ENCODE measurements at regions not wholly inside any gene's neighbourhood (a gene's known extent, or its start where the extent isn't known, plus 50 kb on each side); places are given as distances from the start of the nearest gene placed in this dataset.

DNA sequence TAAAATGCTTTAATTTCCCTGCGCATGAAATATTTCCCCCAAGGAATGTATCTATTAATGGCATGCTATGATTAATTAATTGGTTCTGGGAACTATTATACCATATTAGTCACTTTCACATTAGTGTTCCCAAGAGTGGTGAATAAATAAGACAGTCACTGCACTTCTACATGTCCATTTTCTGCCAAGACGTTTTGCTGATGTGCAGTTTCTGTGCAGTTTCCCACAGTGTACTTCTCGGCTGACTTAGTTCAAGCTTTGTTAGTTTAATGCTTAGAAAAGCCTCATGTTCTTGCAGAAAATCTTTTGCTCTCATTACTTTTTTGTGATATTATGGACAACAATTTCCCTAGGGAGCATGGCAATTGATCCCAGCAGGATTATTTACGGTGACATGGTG, 1014.5 kb downstream of the BRINP3 start:
- no peak overlapping the region for H2AFZ ChIP-seq
- no peaks in the 10 kb centered on the region for H3K79me2 ChIP-seq (ENCODE audit: insufficient read depth)
- DNase-seq = no peak
- in situ Hi-C loops (cut with MboI) = no loop called here
- H3K27ac ChIP-seq = no peak overlapping the region
- H3F3A ChIP-seq (ENCODE audit: insufficient read depth) = no peaks in the 10 kb centered on the region
- H3K4me3 ChIP-seq = no peak overlapping the region
- no peaks in the 10 kb centered on the region for H4K20me1 ChIP-seq (ENCODE audit: insufficient read depth)
- no peak overlapping the region for H3K9ac ChIP-seq
- H3K9me2 ChIP-seq (ENCODE audit: insufficient read depth) = no peaks in the 10 kb centered on the region
- no peaks in the 10 kb centered on the region for H3K36me3 ChIP-seq (ENCODE audit: low read depth)
- no peak for TF ChIP-seq EZH2phosphoT487 (IDR thresholded peaks at IDR 0.05; ENCODE audit: insufficient read depth, low read depth)
- TF ChIP-seq EZH2 (IDR thresholded peaks at IDR 0.05; ENCODE audit: insufficient read depth, poor library complexity, severe bottlenecking) = no peak
- H3K4me1 ChIP-seq (ENCODE audit: insufficient read depth) = no peaks in the 10 kb centered on the region
- no peaks in the 10 kb centered on the region for H3K27me3 ChIP-seq (replicated peaks; ENCODE audit: insufficient read depth)
- H3K9me3 ChIP-seq (ENCODE audit: low read depth) = no peaks in the 10 kb centered on the region
- WGBS, 2 experiments (ENCODE audit: low coverage in 1 of 2, low lambda C conversion rate in 2 of 2, missing lambda C conversion rate in 2 of 2) = 10 to 14% methylated on average over 4 of the region's 4 CpGs
- no peak overlapping the region for H3K4me2 ChIP-seq (ENCODE audit: unreplicated experiment)

DNA sequence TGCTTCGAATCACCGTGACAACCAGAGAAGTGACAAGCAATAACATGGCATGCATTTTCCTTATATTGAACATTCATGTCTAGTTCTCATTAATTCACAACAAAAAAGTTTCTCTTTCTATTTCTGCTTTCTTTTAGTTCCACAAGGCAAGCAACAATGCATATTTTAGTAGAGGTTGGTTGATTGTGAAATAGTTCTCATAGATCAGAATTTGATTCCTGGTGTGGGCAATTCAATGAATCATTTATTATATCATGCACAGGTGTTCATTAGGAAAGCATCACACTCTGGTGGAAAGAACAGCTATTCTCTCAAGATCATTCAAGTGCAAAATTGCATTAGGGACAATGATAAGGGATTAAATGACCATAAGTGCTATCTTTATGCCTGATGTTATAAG, 980.9 kb downstream of the BRINP3 start:
- no peaks in the 10 kb centered on the region for H3K9me3 ChIP-seq (ENCODE audit: low read depth)
- H3K9me2 ChIP-seq (ENCODE audit: insufficient read depth) = no peaks in the 10 kb centered on the region; the same call in 1 of the 2 replicates
- no peaks in the 10 kb centered on the region for H3K79me2 ChIP-seq (ENCODE audit: insufficient read depth)
- no peaks in the 10 kb centered on the region for H3F3A ChIP-seq (ENCODE audit: insufficient read depth)
- H3K4me3 ChIP-seq = no peak overlapping the region
- H3K27me3 ChIP-seq (replicated peaks; ENCODE audit: insufficient read depth) = no peaks in the 10 kb centered on the region
- DNase-seq = no peak
- TF ChIP-seq EZH2 (IDR thresholded peaks at IDR 0.05; ENCODE audit: insufficient read depth, poor library complexity, severe bottlenecking) = no peak
- TF ChIP-seq EZH2phosphoT487 (IDR thresholded peaks at IDR 0.05; ENCODE audit: insufficient read depth, low read depth) = no peak
- 18 to 21% methylated on average over 2 of the region's 2 CpGs for WGBS, 2 experiments (ENCODE audit: low coverage in 1 of 2, low lambda C conversion rate in 2 of 2, missing lambda C conversion rate in 2 of 2)
- in situ Hi-C loops (cut with MboI) = no loop called here
- H3K4me2 ChIP-seq (ENCODE audit: unreplicated experiment) = no peak overlapping the region
- no peak overlapping the region for H3K27ac ChIP-seq
- no peak overlapping the region for H2AFZ ChIP-seq
- no peak overlapping the region for H3K9ac ChIP-seq
- H3K4me1 ChIP-seq (ENCODE audit: insufficient read depth) = no peaks in the 10 kb centered on the region
- no peaks in the 10 kb centered on the region for H3K36me3 ChIP-seq (ENCODE audit: low read depth)
- no peaks in the 10 kb centered on the region for H4K20me1 ChIP-seq (ENCODE audit: insufficient read depth)

DNA sequence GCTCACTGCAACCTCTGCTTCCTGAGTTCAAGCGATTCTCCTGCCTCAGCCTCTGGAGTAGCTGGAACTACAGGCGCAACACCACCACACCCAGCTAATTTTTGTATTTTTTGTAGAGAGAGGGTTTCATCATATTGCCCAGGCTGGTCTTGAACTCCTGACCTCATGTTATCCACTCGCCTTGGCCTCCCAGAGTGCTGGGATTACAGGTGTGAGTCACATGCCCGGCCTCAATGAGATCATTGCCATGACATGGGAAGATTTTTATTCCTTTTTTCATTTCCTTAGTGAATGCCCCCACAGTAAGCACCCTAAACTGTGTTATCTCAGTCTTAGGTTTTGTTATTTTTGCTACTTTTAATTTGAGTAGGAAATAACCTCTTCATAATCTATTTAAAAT, 977.9 kb downstream of the BRINP3 start:
- DNase-seq = no peak
- Histone ChIP-seq H4K20me1 (ENCODE audit: insufficient read depth) (no peaks in the 10 kb centered on the region), H2AFZ (no peak overlapping the region), H3K36me3 (ENCODE audit: low read depth) (no peaks in the 10 kb centered on the region), H3K27me3 (replicated peaks; ENCODE audit: insufficient read depth) (no peaks in the 10 kb centered on the region), H3K4me2 (ENCODE audit: unreplicated experiment) (no peak overlapping the region), H3K79me2 (ENCODE audit: insufficient read depth) (no peaks in the 10 kb centered on the region), H3F3A (ENCODE audit: insufficient read depth) (no peaks in the 10 kb centered on the region), H3K27ac (no peak overlapping the region), H3K9me2 (ENCODE audit: insufficient read depth) (no peaks in the 10 kb centered on the region; the same call in 1 of the 2 replicates), H3K4me3 (no peak overlapping the region), H3K9me3 (ENCODE audit: low read depth) (no peaks in the 10 kb centered on the region), H3K4me1 (ENCODE audit: insufficient read depth) (no peaks in the 10 kb centered on the region), H3K9ac (no peak overlapping the region)
- TF ChIP-seq EZH2 (IDR thresholded peaks at IDR 0.05; ENCODE audit: insufficient read depth, poor library complexity, severe bottlenecking) (no peak), EZH2phosphoT487 (IDR thresholded peaks at IDR 0.05; ENCODE audit: insufficient read depth, low read depth) (no peak)
- WGBS, 2 experiments (ENCODE audit: low coverage in 1 of 2, low lambda C conversion rate in 2 of 2, missing lambda C conversion rate in 2 of 2) = 8% methylated on average over 4 of the region's 4 CpGs
- in situ Hi-C loops (cut with MboI) = no loop called here

DNA sequence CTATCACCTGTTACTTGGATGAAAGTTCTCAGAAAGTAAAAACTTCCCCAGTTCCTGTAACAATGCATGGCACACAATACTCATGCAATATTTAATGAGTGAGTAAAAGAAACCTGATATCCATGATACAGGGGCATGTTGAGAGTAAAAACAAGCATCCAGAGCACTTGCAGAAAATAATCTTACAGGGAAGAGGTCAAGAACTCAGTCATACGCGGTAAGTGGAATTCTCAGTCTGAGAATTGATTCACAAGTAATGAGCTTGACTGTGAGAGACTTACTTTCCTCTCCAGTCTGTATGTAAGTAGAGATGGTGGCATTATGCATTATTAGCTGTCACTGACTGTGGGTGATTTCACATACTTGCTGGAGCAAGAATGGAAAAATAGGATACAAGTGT, 976.9 kb downstream of the BRINP3 start:
- H3K27me3 ChIP-seq (replicated peaks; ENCODE audit: insufficient read depth) = no peaks in the 10 kb centered on the region
- H3K79me2 ChIP-seq (ENCODE audit: insufficient read depth) = no peaks in the 10 kb centered on the region
- H2AFZ ChIP-seq = no peak overlapping the region
- 17 to 20% methylated on average over 2 of the region's 2 CpGs for WGBS, 2 experiments (ENCODE audit: low coverage in 1 of 2, low lambda C conversion rate in 2 of 2, missing lambda C conversion rate in 2 of 2)
- no peak overlapping the region for H3K4me2 ChIP-seq (ENCODE audit: unreplicated experiment)
- no peak for TF ChIP-seq EZH2 (IDR thresholded peaks at IDR 0.05; ENCODE audit: insufficient read depth, poor library complexity, severe bottlenecking)
- TF ChIP-seq EZH2phosphoT487 (IDR thresholded peaks at IDR 0.05; ENCODE audit: insufficient read depth, low read depth) = no peak
- no peaks in the 10 kb centered on the region for H4K20me1 ChIP-seq (ENCODE audit: insufficient read depth)
- H3K9me2 ChIP-seq (ENCODE audit: insufficient read depth) = no peaks in the 10 kb centered on the region; the same call in 1 of the 2 replicates
- H3K4me1 ChIP-seq (ENCODE audit: insufficient read depth) = no peaks in the 10 kb centered on the region
- no peak for DNase-seq
- in situ Hi-C loops (cut with MboI) = no loop called here
- no peak overlapping the region for H3K27ac ChIP-seq
- no peak overlapping the region for H3K9ac ChIP-seq
- H3F3A ChIP-seq (ENCODE audit: insufficient read depth) = no peaks in the 10 kb centered on the region
- no peaks in the 10 kb centered on the region for H3K36me3 ChIP-seq (ENCODE audit: low read depth)
- H3K4me3 ChIP-seq = no peak overlapping the region
- H3K9me3 ChIP-seq (ENCODE audit: low read depth) = no peaks in the 10 kb centered on the region

DNA sequence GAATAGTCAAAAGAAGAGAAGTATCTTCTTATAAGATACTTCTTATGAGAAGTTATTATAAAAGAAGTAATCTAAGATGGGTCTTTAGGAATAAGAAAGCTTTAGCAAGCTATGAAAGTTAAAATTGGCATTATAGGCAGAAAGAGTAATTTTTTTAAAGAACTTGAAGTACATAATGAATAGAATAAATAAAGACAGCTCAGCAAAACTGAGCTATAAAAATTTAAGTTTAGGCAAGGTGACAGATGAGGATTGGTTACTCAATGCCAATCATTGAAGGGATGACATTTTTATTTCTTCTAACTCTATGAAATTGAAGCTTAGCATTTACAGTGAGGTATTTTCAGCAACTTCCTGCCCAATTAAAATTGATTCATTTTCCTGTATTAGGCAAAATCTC, 966.8 kb downstream of the BRINP3 start:
- Histone ChIP-seq H3K9me2 (ENCODE audit: insufficient read depth) (no peaks in the 10 kb centered on the region), H2AFZ (no peak overlapping the region), H4K20me1 (ENCODE audit: insufficient read depth) (no peaks in the 10 kb centered on the region), H3K79me2 (ENCODE audit: insufficient read depth) (no peaks in the 10 kb centered on the region), H3K27me3 (replicated peaks; ENCODE audit: insufficient read depth) (no peaks in the 10 kb centered on the region), H3K9me3 (ENCODE audit: low read depth) (peaks cover 3% of the 10 kb centered on the region), H3K4me3 (no peak overlapping the region), H3K4me2 (ENCODE audit: unreplicated experiment) (no peak overlapping the region), H3K36me3 (ENCODE audit: low read depth) (no peaks in the 10 kb centered on the region), H3K9ac (no peak overlapping the region), H3F3A (ENCODE audit: insufficient read depth) (no peaks in the 10 kb centered on the region), H3K27ac (no peak overlapping the region), H3K4me1 (ENCODE audit: insufficient read depth) (no peaks in the 10 kb centered on the region)
- in situ Hi-C loops (cut with MboI) = no loop called here
- TF ChIP-seq EZH2phosphoT487 (IDR thresholded peaks at IDR 0.05; ENCODE audit: insufficient read depth, low read depth) (no peak), EZH2 (IDR thresholded peaks at IDR 0.05; ENCODE audit: insufficient read depth, poor library complexity, severe bottlenecking) (no peak)
- DNase-seq = no peak
